ENCODE measurements at regions not wholly inside any gene's neighbourhood (a gene's known extent, or its start where the extent isn't known, plus 50 kb on each side); places are given as distances from the start of the nearest gene placed in this dataset.

- BruUV-seq (replicated peaks): no TSS peak
- no peak overlapping the region for H3K27ac Mint-ChIP-seq (ENCODE audit: unreplicated experiment)
- intact Hi-C loops (cut with micrococcal nuclease; ENCODE audit: unreplicated experiment): loop anchor here (10.0 kb wide), 1 partner anchor 126 kb away; no protein-coding TSS in a partner anchor
- no peaks in the 10 kb centered on the region for H3K36me3 Mint-ChIP-seq (ENCODE audit: insufficient read depth, unreplicated experiment)
- H3K9me3 Mint-ChIP-seq (ENCODE audit: low read depth, unreplicated experiment): no peaks in the 10 kb centered on the region
- CTCF ChIA-PET: no interaction called here
- peaks cover 97% of the 10 kb centered on the region for H3K27me3 Mint-ChIP-seq (ENCODE audit: unreplicated experiment)
- TF ChIP-seq CTCF (IDR thresholded peaks at IDR 0.05; ENCODE audit: unreplicated experiment): no peak
- DNase-seq: no peak
- no peaks in the 10 kb centered on the region for H3K4me1 Mint-ChIP-seq (ENCODE audit: low read depth, unreplicated experiment)
- no peak overlapping the region for H3K4me3 Mint-ChIP-seq (ENCODE audit: low read depth, unreplicated experiment)
These were observed 72.7 kb upstream of the NEURL1B start for GRCh38 chr5:172568308-172568910.

DNA sequence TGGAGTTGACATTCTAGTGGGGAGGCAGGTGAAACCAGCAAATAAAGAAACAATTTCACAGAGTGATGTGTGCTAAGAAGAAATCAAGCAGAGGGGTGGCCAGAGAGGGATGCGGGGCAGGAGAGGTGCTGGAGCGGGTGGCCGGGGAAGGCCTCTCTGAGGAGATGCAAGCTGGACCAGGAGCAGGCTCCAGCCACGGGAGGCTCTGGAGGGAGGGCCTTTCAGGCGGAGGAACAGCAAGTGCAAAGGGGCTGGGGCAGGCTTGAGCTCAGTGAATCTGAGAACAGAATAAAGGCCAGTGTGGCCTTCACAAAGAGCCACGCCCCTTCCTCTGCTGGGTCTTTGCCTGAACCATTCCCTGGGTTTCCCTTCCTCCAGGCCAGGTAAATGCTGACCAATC lies 73.2 kb upstream of the NEURL1B start:
- Mint-ChIP-seq H3K27ac (ENCODE audit: unreplicated experiment) (no peak overlapping the region), H3K4me3 (ENCODE audit: low read depth, unreplicated experiment) (no peak overlapping the region), H3K9me3 (ENCODE audit: low read depth, unreplicated experiment) (no peaks in the 10 kb centered on the region), H3K27me3 (ENCODE audit: unreplicated experiment) (peaks cover 97% of the 10 kb centered on the region), H3K36me3 (ENCODE audit: insufficient read depth, unreplicated experiment) (no peaks in the 10 kb centered on the region), H3K4me1 (ENCODE audit: low read depth, unreplicated experiment) (no peaks in the 10 kb centered on the region)
- no peak for TF ChIP-seq CTCF (IDR thresholded peaks at IDR 0.05; ENCODE audit: unreplicated experiment)
- no peak for DNase-seq
- CTCF ChIA-PET: no interaction called here
- intact Hi-C loops (cut with micrococcal nuclease; ENCODE audit: unreplicated experiment): loop anchor here (10.0 kb wide), 1 partner anchor 127 kb away; no protein-coding TSS in a partner anchor
- BruUV-seq (replicated peaks): no TSS peak

DNA sequence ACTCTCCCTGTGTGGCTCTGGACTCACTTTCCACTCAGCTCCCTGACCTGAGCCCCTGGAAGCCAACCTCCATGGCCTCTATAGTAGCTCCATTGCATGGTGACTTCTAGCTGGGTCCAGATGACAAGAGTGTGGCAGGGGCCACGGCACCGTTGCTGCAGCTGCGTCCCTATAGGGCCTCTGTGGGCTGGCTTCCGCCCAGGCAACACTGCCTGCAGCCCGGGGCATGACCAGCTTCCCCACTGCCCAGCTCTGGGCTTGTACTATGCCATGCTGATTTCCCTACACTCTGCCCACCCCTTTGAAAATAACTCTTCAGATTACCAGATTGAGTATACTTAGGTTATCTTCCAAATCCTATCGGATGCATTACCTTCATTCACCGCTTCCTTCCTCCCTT lies 73.8 kb upstream of the NEURL1B start:
- Mint-ChIP-seq H3K4me3 (ENCODE audit: low read depth, unreplicated experiment) (no peak overlapping the region), H3K4me1 (ENCODE audit: low read depth, unreplicated experiment) (no peaks in the 10 kb centered on the region), H3K9me3 (ENCODE audit: low read depth, unreplicated experiment) (no peaks in the 10 kb centered on the region), H3K27ac (ENCODE audit: unreplicated experiment) (no peak overlapping the region), H3K27me3 (ENCODE audit: unreplicated experiment) (peaks cover 97% of the 10 kb centered on the region), H3K36me3 (ENCODE audit: insufficient read depth, unreplicated experiment) (no peaks in the 10 kb centered on the region)
- no peak for TF ChIP-seq CTCF (IDR thresholded peaks at IDR 0.05; ENCODE audit: unreplicated experiment)
- CTCF ChIA-PET: no interaction called here
- no peak for DNase-seq
- intact Hi-C loops (cut with micrococcal nuclease; ENCODE audit: unreplicated experiment): loop anchor here (10.0 kb wide), 1 partner anchor 128 kb away; no protein-coding TSS in a partner anchor
- no TSS peak for BruUV-seq (replicated peaks)

DNA sequence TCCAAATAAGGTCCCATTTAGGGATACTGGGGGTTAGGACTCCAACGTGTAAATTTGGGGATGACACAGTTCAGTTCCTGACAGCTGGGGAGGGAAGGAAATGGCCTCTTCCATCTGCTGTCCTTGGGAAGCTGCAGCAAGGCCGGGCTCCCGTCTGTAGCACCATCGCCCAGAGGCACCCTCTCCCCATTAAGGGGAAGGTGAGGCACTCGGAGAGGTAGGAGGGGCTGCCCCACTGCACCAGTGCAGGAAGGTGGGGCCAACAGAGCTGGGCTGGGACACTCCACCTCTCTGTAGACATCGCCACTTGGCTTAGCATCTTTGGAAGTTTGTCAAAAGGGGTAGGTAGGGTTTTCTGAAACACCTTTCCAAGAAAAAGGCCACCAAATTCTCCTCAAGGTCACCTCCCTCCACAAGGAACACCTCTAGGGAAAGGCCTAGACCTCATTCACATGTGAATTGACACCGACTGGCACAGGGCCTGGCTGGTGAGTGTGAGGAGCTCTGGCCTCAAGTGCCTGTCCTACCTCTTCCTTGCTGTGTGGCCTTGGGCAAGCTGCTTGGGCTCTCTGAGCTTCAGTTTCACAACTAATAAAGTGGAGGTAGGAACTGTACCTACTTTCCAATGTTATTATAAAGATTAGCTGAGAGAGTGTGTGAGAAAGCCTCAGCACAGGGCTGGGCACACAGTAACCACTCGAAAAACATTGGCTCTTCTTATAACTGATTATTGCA lies 75.0 kb upstream of the NEURL1B start:
- peaks cover 97% of the 10 kb centered on the region for H3K27me3 Mint-ChIP-seq (ENCODE audit: unreplicated experiment)
- no peak for DNase-seq
- no peak for TF ChIP-seq CTCF (IDR thresholded peaks at IDR 0.05; ENCODE audit: unreplicated experiment)
- H3K9me3 Mint-ChIP-seq (ENCODE audit: low read depth, unreplicated experiment): no peaks in the 10 kb centered on the region
- no peak overlapping the region for H3K27ac Mint-ChIP-seq (ENCODE audit: unreplicated experiment)
- intact Hi-C loops (cut with micrococcal nuclease; ENCODE audit: unreplicated experiment): loop anchor here (10.0 kb wide), 1 partner anchor 129 kb away; no protein-coding TSS in a partner anchor
- no peaks in the 10 kb centered on the region for H3K4me1 Mint-ChIP-seq (ENCODE audit: low read depth, unreplicated experiment)
- no peak overlapping the region for H3K4me3 Mint-ChIP-seq (ENCODE audit: low read depth, unreplicated experiment)
- CTCF ChIA-PET: interaction anchor here (0.6 kb wide), 2 partner anchors 20 to 519 kb away, joined by 3 to 4 read pairs; no protein-coding TSS in a partner anchor
- no peaks in the 10 kb centered on the region for H3K36me3 Mint-ChIP-seq (ENCODE audit: insufficient read depth, unreplicated experiment)
- no TSS peak for BruUV-seq (replicated peaks)

Measured in Calu3 (cell line).